ENCODE measurements at regions not wholly inside any gene's neighbourhood (a gene's known extent, or its start where the extent isn't known, plus 50 kb on each side); places are given as distances from the start of the nearest gene placed in this dataset.

DNA sequence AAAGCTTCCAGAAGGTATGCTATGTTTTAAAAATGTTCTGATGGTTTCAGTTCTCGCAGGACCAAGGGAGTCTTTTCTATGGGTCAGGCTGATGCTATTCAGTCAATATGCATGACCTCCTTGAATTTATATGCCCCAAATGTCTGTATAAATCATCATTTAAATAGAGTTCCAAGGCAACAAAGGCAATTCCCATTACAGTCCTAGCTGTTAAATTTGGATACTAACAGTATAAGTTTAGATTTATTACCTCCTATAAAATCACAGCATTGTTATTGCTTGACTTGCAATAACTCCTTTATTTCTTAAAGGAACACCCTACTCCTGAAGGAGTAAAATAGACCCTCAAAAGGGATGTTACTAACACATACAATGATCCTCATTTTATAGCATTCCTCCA, 387.7 kb upstream of the CHD1 start:
- CTCF ChIA-PET: interaction anchor here (1.0 kb wide), 1 partner anchor 11 kb away, joined by 3 read pairs; no protein-coding TSS in a partner anchor
- H3K27ac ChIP-seq (ENCODE audit: low read depth in 2 of 2, low read length in 1 of 2): no peak overlapping the region
- WGBS (ENCODE audit: low lambda C conversion rate): 13% methylated on average over 1 of the region's 1 CpG
- DNase-seq: no peak
- H3K4me3 ChIP-seq (ENCODE audit: low read depth in 2 of 2, low read length in 1 of 2): no peak overlapping the region
- POLR2A ChIA-PET: no interaction called here
- H3K79me2 ChIP-seq (ENCODE audit: insufficient read depth): no peaks in the 10 kb centered on the region
- no peak overlapping the region for H3K4me2 ChIP-seq
- H3K9ac ChIP-seq: no peak overlapping the region
- TF ChIP-seq FOXM1 (IDR thresholded peaks at IDR 0.05; ENCODE audit: low read depth): no peak
- TF ChIP-seq TCF12 (IDR thresholded peaks at IDR 0.05): no peak
- no peak for TF ChIP-seq TAF1 (IDR thresholded peaks at IDR 0.05; ENCODE audit: borderline replicate concordance, low read depth, low read length)
- no peak for TF ChIP-seq MEF2A (IDR thresholded peaks at IDR 0.05; ENCODE audit: borderline replicate concordance, low read depth)
- TF ChIP-seq, protein P1, sequence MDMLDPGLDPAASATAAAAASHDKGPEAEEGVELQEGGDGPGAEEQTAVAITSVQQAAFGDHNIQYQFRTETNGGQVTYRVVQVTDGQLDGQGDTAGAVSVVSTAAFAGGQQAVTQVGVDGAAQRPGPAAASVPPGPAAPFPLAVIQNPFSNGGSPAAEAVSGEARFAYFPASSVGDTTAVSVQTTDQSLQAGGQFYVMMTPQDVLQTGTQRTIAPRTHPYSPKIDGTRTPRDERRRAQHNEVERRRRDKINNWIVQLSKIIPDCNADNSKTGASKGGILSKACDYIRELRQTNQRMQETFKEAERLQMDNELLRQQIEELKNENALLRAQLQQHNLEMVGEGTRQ (IDR thresholded peaks at IDR 0.05; ENCODE audit: borderline replicate concordance, low read depth, low read length): no peak
- TF ChIP-seq, protein P2, sequence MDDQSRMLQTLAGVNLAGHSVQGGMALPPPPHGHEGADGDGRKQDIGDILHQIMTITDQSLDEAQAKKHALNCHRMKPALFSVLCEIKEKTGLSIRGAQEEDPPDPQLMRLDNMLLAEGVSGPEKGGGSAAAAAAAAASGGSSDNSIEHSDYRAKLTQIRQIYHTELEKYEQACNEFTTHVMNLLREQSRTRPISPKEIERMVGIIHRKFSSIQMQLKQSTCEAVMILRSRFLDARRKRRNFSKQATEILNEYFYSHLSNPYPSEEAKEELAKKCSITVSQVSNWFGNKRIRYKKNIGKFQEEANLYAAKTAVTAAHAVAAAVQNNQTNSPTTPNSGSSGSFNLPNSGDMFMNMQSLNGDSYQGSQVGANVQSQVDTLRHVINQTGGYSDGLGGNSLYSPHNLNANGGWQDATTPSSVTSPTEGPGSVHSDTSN (IDR thresholded peaks at IDR 0.05): no peak
- TF ChIP-seq EZH2phosphoT487 (IDR thresholded peaks at IDR 0.05; ENCODE audit: borderline replicate concordance, low read depth): no peak
- TF ChIP-seq, protein P3, sequence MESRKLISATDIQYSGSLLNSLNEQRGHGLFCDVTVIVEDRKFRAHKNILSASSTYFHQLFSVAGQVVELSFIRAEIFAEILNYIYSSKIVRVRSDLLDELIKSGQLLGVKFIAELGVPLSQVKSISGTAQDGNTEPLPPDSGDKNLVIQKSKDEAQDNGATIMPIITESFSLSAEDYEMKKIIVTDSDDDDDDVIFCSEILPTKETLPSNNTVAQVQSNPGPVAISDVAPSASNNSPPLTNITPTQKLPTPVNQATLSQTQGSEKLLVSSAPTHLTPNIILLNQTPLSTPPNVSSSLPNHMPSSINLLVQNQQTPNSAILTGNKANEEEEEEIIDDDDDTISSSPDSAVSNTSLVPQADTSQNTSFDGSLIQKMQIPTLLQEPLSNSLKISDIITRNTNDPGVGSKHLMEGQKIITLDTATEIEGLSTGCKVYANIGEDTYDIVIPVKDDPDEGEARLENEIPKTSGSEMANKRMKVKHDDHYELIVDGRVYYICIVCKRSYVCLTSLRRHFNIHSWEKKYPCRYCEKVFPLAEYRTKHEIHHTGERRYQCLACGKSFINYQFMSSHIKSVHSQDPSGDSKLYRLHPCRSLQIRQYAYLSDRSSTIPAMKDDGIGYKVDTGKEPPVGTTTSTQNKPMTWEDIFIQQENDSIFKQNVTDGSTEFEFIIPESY (IDR thresholded peaks at IDR 0.05; ENCODE audit: borderline replicate concordance, low read depth): no peak
- no peak for TF ChIP-seq GABPA (IDR thresholded peaks at IDR 0.05; ENCODE audit: low read depth)
- no peak for TF ChIP-seq POLR2AphosphoS5 (IDR thresholded peaks at IDR 0.05; ENCODE audit: low read depth, low read length)
- TF ChIP-seq, protein P4, sequence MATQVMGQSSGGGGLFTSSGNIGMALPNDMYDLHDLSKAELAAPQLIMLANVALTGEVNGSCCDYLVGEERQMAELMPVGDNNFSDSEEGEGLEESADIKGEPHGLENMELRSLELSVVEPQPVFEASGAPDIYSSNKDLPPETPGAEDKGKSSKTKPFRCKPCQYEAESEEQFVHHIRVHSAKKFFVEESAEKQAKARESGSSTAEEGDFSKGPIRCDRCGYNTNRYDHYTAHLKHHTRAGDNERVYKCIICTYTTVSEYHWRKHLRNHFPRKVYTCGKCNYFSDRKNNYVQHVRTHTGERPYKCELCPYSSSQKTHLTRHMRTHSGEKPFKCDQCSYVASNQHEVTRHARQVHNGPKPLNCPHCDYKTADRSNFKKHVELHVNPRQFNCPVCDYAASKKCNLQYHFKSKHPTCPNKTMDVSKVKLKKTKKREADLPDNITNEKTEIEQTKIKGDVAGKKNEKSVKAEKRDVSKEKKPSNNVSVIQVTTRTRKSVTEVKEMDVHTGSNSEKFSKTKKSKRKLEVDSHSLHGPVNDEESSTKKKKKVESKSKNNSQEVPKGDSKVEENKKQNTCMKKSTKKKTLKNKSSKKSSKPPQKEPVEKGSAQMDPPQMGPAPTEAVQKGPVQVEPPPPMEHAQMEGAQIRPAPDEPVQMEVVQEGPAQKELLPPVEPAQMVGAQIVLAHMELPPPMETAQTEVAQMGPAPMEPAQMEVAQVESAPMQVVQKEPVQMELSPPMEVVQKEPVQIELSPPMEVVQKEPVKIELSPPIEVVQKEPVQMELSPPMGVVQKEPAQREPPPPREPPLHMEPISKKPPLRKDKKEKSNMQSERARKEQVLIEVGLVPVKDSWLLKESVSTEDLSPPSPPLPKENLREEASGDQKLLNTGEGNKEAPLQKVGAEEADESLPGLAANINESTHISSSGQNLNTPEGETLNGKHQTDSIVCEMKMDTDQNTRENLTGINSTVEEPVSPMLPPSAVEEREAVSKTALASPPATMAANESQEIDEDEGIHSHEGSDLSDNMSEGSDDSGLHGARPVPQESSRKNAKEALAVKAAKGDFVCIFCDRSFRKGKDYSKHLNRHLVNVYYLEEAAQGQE (IDR thresholded peaks at IDR 0.05; ENCODE audit: low read depth, low read length): no peak
- TF ChIP-seq CHD2 (IDR thresholded peaks at IDR 0.05; ENCODE audit: low read length, partially characterized antibody): no peak
- TF ChIP-seq NFIC (IDR thresholded peaks at IDR 0.05; ENCODE audit: borderline replicate concordance): no peak
- TF ChIP-seq JUND (IDR thresholded peaks at IDR 0.05): no peak
- TF ChIP-seq RCOR1 (IDR thresholded peaks at IDR 0.05; ENCODE audit: low read length): no peak
- TF ChIP-seq, protein P5, sequence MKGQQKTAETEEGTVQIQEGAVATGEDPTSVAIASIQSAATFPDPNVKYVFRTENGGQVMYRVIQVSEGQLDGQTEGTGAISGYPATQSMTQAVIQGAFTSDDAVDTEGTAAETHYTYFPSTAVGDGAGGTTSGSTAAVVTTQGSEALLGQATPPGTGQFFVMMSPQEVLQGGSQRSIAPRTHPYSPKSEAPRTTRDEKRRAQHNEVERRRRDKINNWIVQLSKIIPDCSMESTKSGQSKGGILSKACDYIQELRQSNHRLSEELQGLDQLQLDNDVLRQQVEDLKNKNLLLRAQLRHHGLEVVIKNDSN (IDR thresholded peaks at IDR 0.05; ENCODE audit: borderline replicate concordance, low read depth): no peak
- TF ChIP-seq, protein P6, sequence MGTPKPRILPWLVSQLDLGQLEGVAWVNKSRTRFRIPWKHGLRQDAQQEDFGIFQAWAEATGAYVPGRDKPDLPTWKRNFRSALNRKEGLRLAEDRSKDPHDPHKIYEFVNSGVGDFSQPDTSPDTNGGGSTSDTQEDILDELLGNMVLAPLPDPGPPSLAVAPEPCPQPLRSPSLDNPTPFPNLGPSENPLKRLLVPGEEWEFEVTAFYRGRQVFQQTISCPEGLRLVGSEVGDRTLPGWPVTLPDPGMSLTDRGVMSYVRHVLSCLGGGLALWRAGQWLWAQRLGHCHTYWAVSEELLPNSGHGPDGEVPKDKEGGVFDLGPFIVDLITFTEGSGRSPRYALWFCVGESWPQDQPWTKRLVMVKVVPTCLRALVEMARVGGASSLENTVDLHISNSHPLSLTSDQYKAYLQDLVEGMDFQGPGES (IDR thresholded peaks at IDR 0.05; ENCODE audit: low read depth, low read length): no peak
- H3K27me3 ChIP-seq (ENCODE audit: insufficient read depth): no peaks in the 10 kb centered on the region
- no peaks in the 10 kb centered on the region for H4K20me1 ChIP-seq (ENCODE audit: insufficient read depth)
- no peaks in the 10 kb centered on the region for H3K9me2 ChIP-seq
- no peaks in the 10 kb centered on the region for H3K4me1 ChIP-seq (ENCODE audit: control insufficient read depth in 1 of 2, insufficient read depth in 2 of 2, low read depth in 1 of 2, low read length in 1 of 2)
- no peaks in the 10 kb centered on the region for H3K36me3 ChIP-seq (replicated peaks in 1 of 2; ENCODE audit: control insufficient read depth in 1 of 2, insufficient read depth in 2 of 2, low read length in 1 of 2)
- no peaks in the 10 kb centered on the region for H3K9me3 ChIP-seq
- no peak overlapping the region for H2AFZ ChIP-seq (ENCODE audit: low read depth)
- no peaks in the 10 kb centered on the region for H3F3A ChIP-seq (replicated peaks; ENCODE audit: insufficient read depth)

Measured in SK-N-SH (cell line).